ENCODE measurements at regions not wholly inside any gene's neighbourhood (a gene's known extent, or its start where the extent isn't known, plus 50 kb on each side); places are given as distances from the start of the nearest gene placed in this dataset.

DNA sequence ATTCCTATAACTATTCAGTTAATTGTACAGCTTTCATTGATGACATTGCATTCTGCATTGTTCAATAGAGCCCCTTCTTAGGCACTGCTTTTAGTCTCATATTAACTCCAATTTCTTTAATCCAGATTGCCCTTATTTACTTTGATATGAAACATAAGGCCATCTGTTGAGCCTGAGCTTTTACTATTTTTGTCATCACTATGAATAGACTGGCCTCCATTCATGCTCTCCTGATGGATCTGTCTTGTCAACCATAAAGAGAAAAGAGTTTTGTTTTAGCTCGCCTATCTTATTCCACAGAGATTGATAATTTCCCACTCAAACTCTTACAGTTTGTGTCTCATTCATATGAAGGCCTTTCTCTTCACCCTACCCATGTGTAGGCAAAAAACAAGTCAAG is 159.2 kb upstream of the DTNA start:
- TF ChIP-seq CTCF (IDR thresholded peaks at IDR 0.05) (no peak), POLR2A (IDR thresholded peaks at IDR 0.05; ENCODE audit: low read depth) (no peak), POLR2AphosphoS5 (IDR thresholded peaks at IDR 0.05) (no peak), EP300 (IDR thresholded peaks at IDR 0.05) (no peak)

Measured in esophagus muscularis mucosa (tissue), 4 donors.